SK-N-SH (cell line): ENCODE measurements at regions not wholly inside any gene's neighbourhood (a gene's known extent, or its start where the extent isn't known, plus 50 kb on each side); places are given as distances from the start of the nearest gene placed in this dataset.

ENCODE experiments used
- GABPA ChIP-seq: IDR thresholded peaks from 2 replicates; pipeline ENCODE4 v1.4.0; 2012; ENCODE audit warnings: low read depth, mild to moderate bottlenecking
- RCOR1 ChIP-seq: fragments of 150-350 bp; IDR thresholded peaks from 2 replicates; pipeline ENCODE4 v1.6.1; 2017; ENCODE audit warnings: antibody characterized with exemption, low read length
- TF ChIP-seq, protein P1 (sequence below): fragments of 200-600 bp; sonication (generic); IDR thresholded peaks from 2 replicates; pipeline ENCODE4 v1.6.1; 2017; ENCODE audit warnings: antibody characterized with exemption, mild to moderate bottlenecking, moderate library complexity

DNA sequence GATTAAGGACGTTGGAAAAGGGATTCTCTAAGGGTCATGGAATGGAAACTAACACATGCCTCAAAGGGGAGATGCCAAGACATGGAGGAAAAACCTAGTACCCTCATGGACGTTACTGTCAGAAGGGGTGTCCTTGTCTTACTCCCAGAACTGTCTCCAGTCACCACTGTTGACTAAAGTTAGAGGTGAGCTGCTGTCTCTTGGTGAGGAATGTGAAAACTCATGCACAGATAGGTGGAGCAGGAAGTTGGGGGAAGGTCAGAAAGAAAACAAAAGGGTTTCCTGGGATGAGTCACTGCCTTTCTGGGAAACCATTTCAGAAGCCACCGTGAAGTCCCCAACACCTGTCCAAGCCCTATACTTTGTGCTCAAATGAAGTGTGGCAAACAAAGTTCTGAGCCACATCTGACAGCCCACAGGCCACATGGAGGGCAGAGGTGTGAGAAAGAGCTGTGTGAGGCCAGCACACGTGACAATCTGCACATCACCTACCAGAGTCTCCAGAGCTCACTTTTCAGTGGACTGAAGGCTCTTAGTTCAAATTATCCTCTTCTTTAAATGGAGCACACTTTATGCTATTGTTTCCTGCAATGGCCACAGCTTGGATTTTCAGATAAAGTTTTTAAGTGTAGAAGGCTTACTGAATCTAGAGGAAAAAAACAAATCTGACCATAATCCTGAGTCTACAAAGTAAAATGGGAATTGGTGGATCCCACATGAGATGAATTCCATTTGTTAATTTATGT lies 92.9 kb upstream of the EGLN3 start:
- TF ChIP-seq RCOR1 (no peak), GABPA (no peak)
- TF ChIP-seq, protein P1, sequence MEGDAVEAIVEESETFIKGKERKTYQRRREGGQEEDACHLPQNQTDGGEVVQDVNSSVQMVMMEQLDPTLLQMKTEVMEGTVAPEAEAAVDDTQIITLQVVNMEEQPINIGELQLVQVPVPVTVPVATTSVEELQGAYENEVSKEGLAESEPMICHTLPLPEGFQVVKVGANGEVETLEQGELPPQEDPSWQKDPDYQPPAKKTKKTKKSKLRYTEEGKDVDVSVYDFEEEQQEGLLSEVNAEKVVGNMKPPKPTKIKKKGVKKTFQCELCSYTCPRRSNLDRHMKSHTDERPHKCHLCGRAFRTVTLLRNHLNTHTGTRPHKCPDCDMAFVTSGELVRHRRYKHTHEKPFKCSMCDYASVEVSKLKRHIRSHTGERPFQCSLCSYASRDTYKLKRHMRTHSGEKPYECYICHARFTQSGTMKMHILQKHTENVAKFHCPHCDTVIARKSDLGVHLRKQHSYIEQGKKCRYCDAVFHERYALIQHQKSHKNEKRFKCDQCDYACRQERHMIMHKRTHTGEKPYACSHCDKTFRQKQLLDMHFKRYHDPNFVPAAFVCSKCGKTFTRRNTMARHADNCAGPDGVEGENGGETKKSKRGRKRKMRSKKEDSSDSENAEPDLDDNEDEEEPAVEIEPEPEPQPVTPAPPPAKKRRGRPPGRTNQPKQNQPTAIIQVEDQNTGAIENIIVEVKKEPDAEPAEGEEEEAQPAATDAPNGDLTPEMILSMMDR: no peak
